Peyer's patch (tissue), 4 donors: ENCODE measurements at regions not wholly inside any gene's neighbourhood (a gene's known extent, or its start where the extent isn't known, plus 50 kb on each side); places are given as distances from the start of the nearest gene placed in this dataset.

Source experiments
- DNase-seq, 3 donors: peaks; one replicate each; pipeline ENCODE4 v3.0.0-alpha.2; 2017 to 2019
- H3K27ac ChIP-seq, 4 donors: fragments of 200-600 bp; sonication (generic); one replicate each; pipeline ENCODE4 v1.5.1; 2016 to 2019
- H3K27me3 ChIP-seq, 2 donors: fragments of 200-600 bp; sonication (generic); one replicate each; pipeline ENCODE4 v1.5.1; 2019
- H3K36me3 ChIP-seq, 3 donors: fragments of 200-600 bp; sonication (generic); one replicate each; pipeline ENCODE4 v1.5.1; 2016 to 2019
- H3K4me1 ChIP-seq, 4 donors: fragments of 200-600 bp; sonication (generic); one replicate each; pipeline ENCODE4 v1.5.1; 2016 to 2019
- H3K4me3 ChIP-seq, 4 donors: fragments of 200-600 bp; sonication (generic); 1 replicate in 3 of 4; 2 replicates in 1 of 4; pipeline ENCODE4 v1.5.1; 2016 to 2019; ENCODE audit warnings: mild to moderate bottlenecking in 1 of 4
- H3K9me3 ChIP-seq, 4 donors: fragments of 200-600 bp; sonication (generic); one replicate each; pipeline ENCODE4 v1.5.1; 2016 to 2019; ENCODE audit warnings: mild to moderate bottlenecking in 1 of 4
- POLR2A ChIP-seq, 2 donors: fragments of 450-650 bp; IDR thresholded peaks; one replicate each; pipeline ENCODE4 v1.5.1; 2017; ENCODE audit warnings: antibody characterized with exemption in 2 of 2, mild to moderate bottlenecking in 2 of 2, moderate library complexity in 2 of 2
- TF ChIP-seq, protein P1 (sequence below), 6 experiments: fragments of 450-650 bp in 4 of 6; fragments of 200-600 bp in 2 of 6; sonication (generic) in 1 of 6; IDR thresholded peaks; one replicate each; pipeline ENCODE4 v1.5.1; 2017 to 2019; ENCODE audit warnings: antibody characterized with exemption in 6 of 6, mild to moderate bottlenecking in 3 of 6, moderate library complexity in 1 of 6

DNA sequence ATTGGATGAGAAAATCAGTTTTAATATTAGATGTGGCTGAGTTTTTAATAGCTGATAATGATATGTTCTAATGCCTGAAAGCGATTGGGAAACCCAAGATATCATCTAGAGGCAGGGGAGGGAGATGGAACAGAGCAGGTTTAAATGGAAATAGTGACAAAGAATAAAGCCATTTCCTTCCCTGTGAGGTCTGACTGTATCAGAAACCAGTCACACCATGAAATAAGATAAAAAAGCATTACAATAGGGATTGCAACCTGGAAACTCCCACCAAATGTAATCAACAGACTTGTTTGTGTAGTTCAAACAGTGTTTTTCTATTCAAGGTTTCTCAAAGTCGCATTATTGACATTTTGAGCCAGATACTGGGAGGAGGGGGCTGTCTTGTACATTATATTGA lies 110.1 kb upstream of the SMIM23 start:
- Histone ChIP-seq H3K4me3 (no peak overlapping the region), H3K27ac (no peak overlapping the region), H3K27me3 (no peaks in the 10 kb centered on the region), H3K9me3 (no peaks in the 10 kb centered on the region), H3K4me1 (no peaks in the 10 kb centered on the region), H3K36me3 (no peaks in the 10 kb centered on the region)
- DNase-seq, result no peak
- TF ChIP-seq, protein P1, sequence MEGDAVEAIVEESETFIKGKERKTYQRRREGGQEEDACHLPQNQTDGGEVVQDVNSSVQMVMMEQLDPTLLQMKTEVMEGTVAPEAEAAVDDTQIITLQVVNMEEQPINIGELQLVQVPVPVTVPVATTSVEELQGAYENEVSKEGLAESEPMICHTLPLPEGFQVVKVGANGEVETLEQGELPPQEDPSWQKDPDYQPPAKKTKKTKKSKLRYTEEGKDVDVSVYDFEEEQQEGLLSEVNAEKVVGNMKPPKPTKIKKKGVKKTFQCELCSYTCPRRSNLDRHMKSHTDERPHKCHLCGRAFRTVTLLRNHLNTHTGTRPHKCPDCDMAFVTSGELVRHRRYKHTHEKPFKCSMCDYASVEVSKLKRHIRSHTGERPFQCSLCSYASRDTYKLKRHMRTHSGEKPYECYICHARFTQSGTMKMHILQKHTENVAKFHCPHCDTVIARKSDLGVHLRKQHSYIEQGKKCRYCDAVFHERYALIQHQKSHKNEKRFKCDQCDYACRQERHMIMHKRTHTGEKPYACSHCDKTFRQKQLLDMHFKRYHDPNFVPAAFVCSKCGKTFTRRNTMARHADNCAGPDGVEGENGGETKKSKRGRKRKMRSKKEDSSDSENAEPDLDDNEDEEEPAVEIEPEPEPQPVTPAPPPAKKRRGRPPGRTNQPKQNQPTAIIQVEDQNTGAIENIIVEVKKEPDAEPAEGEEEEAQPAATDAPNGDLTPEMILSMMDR (IDR thresholded peaks at IDR 0.05), result no peak
- TF ChIP-seq POLR2A (IDR thresholded peaks at IDR 0.05), result no peak

DNA sequence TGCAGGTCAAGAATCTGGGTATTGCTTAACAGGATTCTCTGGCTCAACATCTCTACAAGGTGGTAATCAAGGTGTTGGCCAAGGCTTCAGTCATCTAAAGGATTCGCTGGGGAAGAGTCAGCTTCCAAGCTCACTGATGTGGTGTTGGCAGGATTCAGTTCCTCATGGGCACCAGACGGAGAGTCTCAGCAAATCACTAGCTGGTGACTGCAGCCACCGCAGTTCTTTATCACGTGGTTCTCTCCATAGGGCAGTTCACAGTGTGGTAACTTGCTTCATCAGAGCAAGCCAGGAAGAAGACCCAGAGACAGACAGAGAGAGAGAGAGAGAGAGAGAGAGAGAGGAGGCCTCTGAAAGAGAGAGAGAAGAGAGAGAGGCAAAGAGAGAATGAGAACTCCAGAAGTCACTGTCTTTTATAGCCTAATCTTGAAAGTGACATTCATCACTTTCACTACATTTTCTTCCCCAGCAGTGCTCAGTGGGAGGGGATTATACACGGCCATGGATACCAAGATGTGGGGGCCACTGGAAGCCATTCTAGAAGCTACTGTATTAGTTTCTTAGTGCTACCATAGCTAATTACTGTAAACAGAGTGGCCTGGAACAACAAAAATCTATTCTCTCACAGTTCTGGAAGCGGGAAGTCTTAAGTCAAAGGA lies 109.2 kb upstream of the SMIM23 start:
- Histone ChIP-seq H3K27me3 (no peaks in the 10 kb centered on the region), H3K36me3 (no peaks in the 10 kb centered on the region), H3K4me3 (no peak overlapping the region), H3K9me3 (no peaks in the 10 kb centered on the region), H3K27ac (no peak overlapping the region), H3K4me1 (no peaks in the 10 kb centered on the region)
- DNase-seq, result no peak
- TF ChIP-seq POLR2A (IDR thresholded peaks at IDR 0.05), result no peak
- TF ChIP-seq, protein P1 (IDR thresholded peaks at IDR 0.05), result no peak

DNA sequence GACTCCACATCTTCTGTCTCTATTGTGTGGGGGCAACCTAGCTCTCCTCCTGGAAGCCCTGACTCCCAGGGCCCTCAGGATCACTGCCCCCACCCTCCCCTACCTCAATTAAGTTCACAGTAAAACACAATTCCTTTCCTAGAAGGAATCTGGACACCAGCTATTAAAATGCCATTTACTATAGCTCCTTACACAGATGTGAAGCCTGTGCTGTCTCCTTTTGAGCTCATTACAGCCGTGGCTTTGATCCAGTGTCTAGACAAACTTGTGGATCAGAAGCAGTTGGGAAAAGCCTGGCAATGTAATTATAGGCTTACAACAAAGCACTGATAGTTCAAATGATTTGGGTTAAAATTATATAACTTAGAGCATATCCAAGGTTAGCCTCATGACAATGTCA lies 107.0 kb upstream of the SMIM23 start:
- no peaks in the 10 kb centered on the region for H3K36me3 ChIP-seq
- H3K27me3 ChIP-seq, result no peaks in the 10 kb centered on the region
- no peaks in the 10 kb centered on the region for H3K9me3 ChIP-seq
- TF ChIP-seq, protein P1 (IDR thresholded peaks at IDR 0.05), result no peak
- no peak for TF ChIP-seq POLR2A (IDR thresholded peaks at IDR 0.05)
- no peak overlapping the region for H3K27ac ChIP-seq
- no peak overlapping the region for H3K4me3 ChIP-seq
- no peak for DNase-seq
- no peaks in the 10 kb centered on the region for H3K4me1 ChIP-seq

DNA sequence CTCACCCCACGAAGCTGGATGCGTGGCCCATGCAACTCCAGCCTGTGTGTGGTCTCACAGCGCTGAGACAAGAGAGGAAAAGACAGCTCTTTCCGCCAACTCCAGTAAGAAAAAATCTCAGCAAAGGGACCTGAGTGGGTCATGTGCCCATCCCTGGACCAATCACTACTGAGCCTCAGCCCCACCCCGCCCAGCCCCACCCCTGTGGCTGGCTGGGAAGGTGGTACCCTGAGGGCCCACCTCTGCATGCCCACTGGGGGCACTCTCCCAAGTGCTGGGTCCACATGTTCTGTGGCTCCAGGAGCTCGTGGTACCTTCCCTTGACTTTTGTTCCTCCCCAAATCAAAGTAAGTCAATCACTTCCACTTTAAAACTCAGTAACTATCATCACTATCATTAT lies 105.1 kb upstream of the SMIM23 start:
- Histone ChIP-seq H3K27ac (no peak overlapping the region), H3K9me3 (no peaks in the 10 kb centered on the region), H3K27me3 (no peaks in the 10 kb centered on the region), H3K4me3 (no peak overlapping the region), H3K36me3 (no peaks in the 10 kb centered on the region), H3K4me1 (no peaks in the 10 kb centered on the region)
- no peak for DNase-seq
- TF ChIP-seq, protein P1 (IDR thresholded peaks at IDR 0.05), result no peak
- TF ChIP-seq POLR2A (IDR thresholded peaks at IDR 0.05), result no peak

DNA sequence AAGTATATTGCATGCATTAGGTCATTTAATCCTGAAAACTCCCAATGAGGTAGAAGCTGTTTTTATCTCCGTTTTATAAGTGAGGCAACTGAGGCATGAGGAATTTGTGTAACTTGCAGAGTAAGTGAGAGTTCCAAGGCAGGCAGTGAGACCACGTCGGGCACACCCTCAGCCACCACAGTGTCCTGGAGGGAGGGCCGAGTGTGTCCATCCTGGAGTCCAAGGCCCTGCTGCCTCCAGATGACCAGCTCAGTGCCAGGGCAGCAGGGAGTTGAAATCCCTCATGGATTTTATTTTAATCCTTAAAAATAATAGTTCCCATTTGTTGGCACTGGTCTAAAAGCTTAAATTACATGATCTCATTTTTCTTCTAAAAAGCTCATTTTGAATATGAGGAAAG lies 104.6 kb upstream of the SMIM23 start:
- no peak overlapping the region for H3K27ac ChIP-seq

More for the DNA sequence above, 104.6 kb upstream of the SMIM23 start:
- no peaks in the 10 kb centered on the region for H3K9me3 ChIP-seq
- no peak for DNase-seq
- H3K4me3 ChIP-seq, result no peak overlapping the region
- TF ChIP-seq, protein P1 (IDR thresholded peaks at IDR 0.05), result no peak
- no peak for TF ChIP-seq POLR2A (IDR thresholded peaks at IDR 0.05)
- H3K27me3 ChIP-seq, result no peaks in the 10 kb centered on the region
- no peaks in the 10 kb centered on the region for H3K4me1 ChIP-seq
- H3K36me3 ChIP-seq, result no peaks in the 10 kb centered on the region
